Mesenchymal stem cell (in vitro differentiated cells and primary cell): ENCODE measurements at regions not wholly inside any gene's neighbourhood (a gene's known extent, or its start where the extent isn't known, plus 50 kb on each side); places are given as distances from the start of the nearest gene placed in this dataset.
A peak's percentile ranks its signal among the peaks of the same experiment; 100 is the strongest.

Experiments used
- DNase-seq: peaks from one replicate; pipeline ENCODE4 v3.0.0-alpha.2; 2013
- H2AFZ ChIP-seq: one replicate; pipeline ENCODE4 v1.6.1; 2013; ENCODE audit warnings: low read depth, mild to moderate bottlenecking, control low read depth, inconsistent platforms, low read length, moderate library complexity
- H2AK5ac ChIP-seq: 2 replicates; pipeline ENCODE4 v1.6.1; 2013; ENCODE audit warnings: low read length, moderate library complexity, mild to moderate bottlenecking, inconsistent platforms; ENCODE audit not compliant: severe bottlenecking
- H2BK120ac ChIP-seq: one replicate; pipeline ENCODE4 v1.6.1; 2013; ENCODE audit warnings: low read depth, mild to moderate bottlenecking, inconsistent platforms, low read length, moderate library complexity
- H2BK12ac ChIP-seq, 2 experiments: one replicate each; pipeline ENCODE4 v1.6.1; 2013; ENCODE audit warnings: inconsistent platforms in 2 of 2, low read length in 2 of 2, mild to moderate bottlenecking in 2 of 2, moderate library complexity in 2 of 2, control low read depth in 1 of 2
- H2BK15ac ChIP-seq: one replicate; pipeline ENCODE4 v1.6.1; 2013; ENCODE audit warnings: mild to moderate bottlenecking, low read depth, inconsistent platforms; ENCODE audit not compliant: poor library complexity, severe bottlenecking
- H2BK5ac ChIP-seq: 2 replicates; pipeline ENCODE4 v1.6.1; 2013; ENCODE audit warnings: low read depth, mild to moderate bottlenecking, low read length, control low read depth, inconsistent platforms; ENCODE audit not compliant: poor library complexity, severe bottlenecking
- H3K14ac ChIP-seq, 2 experiments: one replicate each; pipeline ENCODE4 v1.6.1; 2013; ENCODE audit warnings: inconsistent platforms in 2 of 2, low read length in 2 of 2, control low read depth in 1 of 2, mild to moderate bottlenecking in 1 of 2, moderate library complexity in 1 of 2
- H3K18ac ChIP-seq, 2 experiments: one replicate each; pipeline ENCODE4 v1.6.1; 2013; ENCODE audit warnings: inconsistent platforms in 2 of 2, low read length in 2 of 2, control low read depth in 1 of 2, low read depth in 1 of 2, mild to moderate bottlenecking in 1 of 2
- H3K23ac ChIP-seq, 2 experiments: one replicate each; pipeline ENCODE4 v1.6.1; 2013; ENCODE audit warnings: inconsistent platforms in 2 of 2, low read length in 2 of 2, mild to moderate bottlenecking in 2 of 2, moderate library complexity in 2 of 2, control low read depth in 1 of 2
- H3K27ac ChIP-seq: 2 replicates; pipeline ENCODE4 v1.5.1; 2013; ENCODE audit warnings: mild to moderate bottlenecking, moderate library complexity, low read length, control low read depth, inconsistent platforms; ENCODE audit not compliant: poor library complexity, severe bottlenecking
- H3K27me3 ChIP-seq, 2 experiments: 2 replicates each; pipeline versions ENCODE4 v1.6.1 to v1.7.0; 2013; ENCODE audit warnings: low read length in 2 of 2, mild to moderate bottlenecking in 2 of 2, moderate library complexity in 2 of 2, control low read depth in 1 of 2, inconsistent platforms in 1 of 2; ENCODE audit not compliant: control insufficient read depth in 1 of 2, insufficient read depth in 1 of 2
- H3K36me3 ChIP-seq, 2 experiments: 2 replicates each; pipeline versions ENCODE4 v1.6.1 to v1.7.0; 2013; ENCODE audit warnings: low read length in 2 of 2, control low read depth in 1 of 2, inconsistent platforms in 1 of 2, low read depth in 1 of 2, mild to moderate bottlenecking in 1 of 2; ENCODE audit not compliant: insufficient read depth in 2 of 2, control insufficient read depth in 1 of 2
- H3K4ac ChIP-seq, 2 experiments: one replicate each; pipeline ENCODE4 v1.6.1; 2013; ENCODE audit warnings: inconsistent platforms in 2 of 2, low read length in 2 of 2, mild to moderate bottlenecking in 2 of 2, moderate library complexity in 2 of 2, control low read depth in 1 of 2, low read depth in 1 of 2
- H3K4me1 ChIP-seq: 2 replicates; pipeline ENCODE4 v1.6.1; 2013; ENCODE audit warnings: low read depth, low read length, control low read depth; ENCODE audit not compliant: control insufficient read depth, insufficient read depth
- H3K4me2 ChIP-seq: 2 replicates; pipeline ENCODE4 v1.6.1; 2013; ENCODE audit warnings: low read length, mild to moderate bottlenecking, inconsistent platforms; ENCODE audit not compliant: poor library complexity, severe bottlenecking
- H3K4me3 ChIP-seq, 2 experiments: 2 replicates each; pipeline versions ENCODE4 v1.5.1 to v1.7.0; 2013; ENCODE audit warnings: low read length in 2 of 2, mild to moderate bottlenecking in 2 of 2, control low read depth in 1 of 2, low read depth in 1 of 2; ENCODE audit not compliant: insufficient read depth in 1 of 2
- H3K79me1 ChIP-seq: replicated peaks from 2 replicates; pipeline ENCODE4 v1.6.1; 2013; ENCODE audit warnings: mild to moderate bottlenecking, control low read depth, low read length, inconsistent platforms; ENCODE audit not compliant: poor library complexity, severe bottlenecking
- H3K9ac ChIP-seq: 2 replicates; pipeline ENCODE4 v1.7.0; 2013; ENCODE audit warnings: mild to moderate bottlenecking, low read length, moderate library complexity
- H3K9me3 ChIP-seq: 2 replicates; pipeline ENCODE4 v1.7.0; 2013; ENCODE audit warnings: mild to moderate bottlenecking, low read length; ENCODE audit not compliant: control insufficient read depth
- H4K8ac ChIP-seq: one replicate; pipeline ENCODE4 v1.6.1; 2013; ENCODE audit warnings: inconsistent platforms, mild to moderate bottlenecking, low read length, moderate library complexity
- H4K91ac ChIP-seq: one replicate; pipeline ENCODE4 v1.6.1; 2013; ENCODE audit warnings: mild to moderate bottlenecking, low read length, inconsistent platforms
- WGBS: methylation state at CpG from one replicate; pipeline ENCODE4 v1.1.7; 2013; ENCODE audit warnings: mixed read lengths; 5-methylcytosine and 5-hydroxymethylcytosine counted together

GRCh38 chr3:176522436-176522835 lies 674.8 kb downstream of the TBL1XR1 start:
- Histone ChIP-seq H3K4ac (no peak overlapping the region), H2BK5ac (no peak overlapping the region), H2BK120ac (no peak overlapping the region), H4K8ac (no peak overlapping the region), H2BK12ac (no peak overlapping the region), H3K23ac (no peak overlapping the region), H2AFZ (no peak overlapping the region), H2AK5ac (no peak overlapping the region), H3K9me3 (peaks cover 18% of the 10 kb centered on the region), H3K4me2 (no peak overlapping the region), H3K27me3 (no peaks in the 10 kb centered on the region), H3K14ac (no peak overlapping the region), H3K36me3 (no peaks in the 10 kb centered on the region), H2BK15ac (no peak overlapping the region), H3K4me1 (no peaks in the 10 kb centered on the region), H3K9ac (no peak overlapping the region), H3K79me1 (no peaks in the 10 kb centered on the region), H3K18ac (no peak overlapping the region), H3K4me3 (no peak overlapping the region), H4K91ac (no peak overlapping the region), H3K27ac (no peak overlapping the region)
- no peak for DNase-seq
- WGBS, result 80% methylated on average over 1 of the region's 1 CpG

DNA sequence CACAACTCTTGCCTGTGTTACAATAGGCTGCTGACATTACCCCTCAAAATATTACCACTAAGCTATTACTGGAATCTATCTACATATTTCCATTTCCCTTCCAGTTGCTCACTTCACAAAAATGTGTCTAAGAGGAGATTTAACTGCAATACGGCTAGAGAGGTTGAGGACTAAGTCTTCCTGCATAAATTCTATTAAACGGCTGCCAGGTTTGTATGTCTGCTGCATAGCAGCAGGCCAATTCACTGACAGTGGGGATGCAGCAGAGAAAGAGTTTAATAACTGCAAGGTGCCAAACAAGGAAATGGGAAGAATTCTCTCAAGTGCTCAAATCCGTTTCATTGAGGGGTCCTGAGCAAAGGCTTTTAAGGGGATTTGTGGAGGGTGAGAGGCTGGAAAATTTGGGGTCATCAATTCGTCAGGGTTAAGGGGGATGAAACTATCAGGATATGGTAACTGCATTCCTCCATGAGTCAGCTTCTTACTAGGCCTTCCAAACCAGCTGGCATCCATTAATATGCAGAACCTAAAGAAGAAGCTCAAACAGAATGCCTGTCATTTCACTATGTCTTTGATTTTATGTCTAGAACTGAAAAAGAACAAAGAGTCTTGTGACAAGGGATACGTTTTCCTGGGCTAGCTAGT lies 675.6 kb downstream of the TBL1XR1 start:
- no peaks in the 10 kb centered on the region for H3K79me1 ChIP-seq
- H3K9me3 ChIP-seq, result peaks cover 18% of the 10 kb centered on the region
- H3K4me3 ChIP-seq, result no peak overlapping the region
- no peak overlapping the region for H2BK5ac ChIP-seq
- H3K4me2 ChIP-seq, result no peak overlapping the region
- H3K18ac ChIP-seq, result no peak overlapping the region
- H2AFZ ChIP-seq, result no peak overlapping the region
- H3K4ac ChIP-seq, result no peak overlapping the region
- no peak overlapping the region for H2BK15ac ChIP-seq
- no peaks in the 10 kb centered on the region for H3K36me3 ChIP-seq
- no peaks in the 10 kb centered on the region for H3K4me1 ChIP-seq
- H2BK12ac ChIP-seq, result no peak overlapping the region
- H3K14ac ChIP-seq, result no peak overlapping the region
- DNase-seq, result no peak
- WGBS, result 43% methylated on average over 5 of the region's 5 CpGs
- no peak overlapping the region for H2BK120ac ChIP-seq
- H4K8ac ChIP-seq, result no peak overlapping the region
- H3K23ac ChIP-seq, result no peak overlapping the region
- H2AK5ac ChIP-seq, result no peak overlapping the region
- H3K27ac ChIP-seq, result no peak overlapping the region
- H4K91ac ChIP-seq, result no peak overlapping the region
- H3K27me3 ChIP-seq, result no peaks in the 10 kb centered on the region
- H3K9ac ChIP-seq, result no peak overlapping the region

DNA sequence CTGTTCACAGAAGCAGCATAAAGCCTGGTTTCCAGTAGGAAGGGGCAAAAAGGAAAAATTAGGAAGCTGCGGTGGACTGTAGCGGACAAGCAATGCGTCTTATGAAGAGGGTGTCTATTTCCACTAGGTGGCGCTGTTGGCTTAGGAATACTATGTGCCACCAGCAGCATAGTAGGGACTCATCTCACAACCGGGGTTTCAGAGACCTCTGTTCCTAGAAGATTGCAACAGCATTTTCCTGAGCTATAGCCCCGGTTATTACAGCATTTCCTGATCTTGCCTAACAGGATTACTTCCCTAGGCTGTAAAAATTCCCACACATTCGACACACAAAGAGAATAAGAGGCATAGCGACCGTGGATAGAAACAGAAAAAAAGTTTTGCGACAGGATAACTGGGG lies 683.0 kb downstream of the TBL1XR1 start:
- Histone ChIP-seq H4K8ac (no peak overlapping the region), H2BK120ac (no peak overlapping the region), H3K4me2 (no peak overlapping the region), H3K9me3 (peaks cover 57% of the 10 kb centered on the region), H2BK15ac (no peak overlapping the region), H3K27me3 (no peaks in the 10 kb centered on the region), H3K4me3 (no peak overlapping the region), H3K14ac (no peak overlapping the region), H3K27ac (no peak overlapping the region), H3K79me1 (no peaks in the 10 kb centered on the region), H2AK5ac (no peak overlapping the region), H4K91ac (no peak overlapping the region), H2AFZ (no peak overlapping the region), H3K23ac (no peak overlapping the region), H3K4ac (no peak overlapping the region), H3K4me1 (no peaks in the 10 kb centered on the region), H3K18ac (no peak overlapping the region), H3K9ac (no peak overlapping the region), H3K36me3 (no peaks in the 10 kb centered on the region), H2BK12ac (no peak overlapping the region), H2BK5ac (no peak overlapping the region)
- DNase-seq, result peak; percentile 38
- 57% methylated on average over 10 of the region's 10 CpGs for WGBS

DNA sequence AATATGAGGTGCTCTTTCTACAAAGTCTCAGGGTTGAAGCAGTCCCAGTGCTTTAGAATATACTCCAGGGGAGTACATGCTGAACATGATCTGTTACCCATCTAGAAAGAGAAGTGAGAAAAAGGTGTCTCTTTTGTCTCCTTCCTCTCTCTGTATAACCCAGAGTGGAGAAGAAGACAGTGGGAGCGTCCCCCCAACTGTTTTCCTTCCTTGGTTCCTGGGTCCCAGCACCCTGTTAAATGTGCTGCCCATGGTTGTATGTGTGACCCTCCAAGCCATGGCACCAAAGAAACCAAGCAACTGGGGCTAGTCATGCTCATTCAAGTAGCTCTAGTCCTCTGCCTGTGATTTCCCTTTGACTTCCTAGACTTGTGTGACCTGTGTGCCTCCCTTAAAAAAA lies 683.7 kb downstream of the TBL1XR1 start:
- no peak overlapping the region for H2AK5ac ChIP-seq
- H3K18ac ChIP-seq, result no peak overlapping the region
- no peak overlapping the region for H2BK5ac ChIP-seq
- H4K8ac ChIP-seq, result no peak overlapping the region
- no peaks in the 10 kb centered on the region for H3K36me3 ChIP-seq
- no peak overlapping the region for H3K4me3 ChIP-seq
- H3K27me3 ChIP-seq, result no peaks in the 10 kb centered on the region
- H2BK15ac ChIP-seq, result no peak overlapping the region
- no peak overlapping the region for H3K14ac ChIP-seq
- no peaks in the 10 kb centered on the region for H3K4me1 ChIP-seq
- no peak overlapping the region for H3K4ac ChIP-seq
- WGBS, result 50% methylated on average over 1 of the region's 1 CpG
- no peak overlapping the region for H2AFZ ChIP-seq
- H3K4me2 ChIP-seq, result no peak overlapping the region
- peaks cover 57% of the 10 kb centered on the region for H3K9me3 ChIP-seq
- no peak overlapping the region for H3K27ac ChIP-seq
- no peaks in the 10 kb centered on the region for H3K79me1 ChIP-seq
- no peak overlapping the region for H2BK12ac ChIP-seq
- H4K91ac ChIP-seq, result no peak overlapping the region
- no peak overlapping the region for H2BK120ac ChIP-seq
- no peak overlapping the region for H3K9ac ChIP-seq
- DNase-seq, result peak; percentile 4
- no peak overlapping the region for H3K23ac ChIP-seq
